Lower leg skin (tissue), 4 donors: ENCODE measurements at regions not wholly inside any gene's neighbourhood (a gene's known extent, or its start where the extent isn't known, plus 50 kb on each side); places are given as distances from the start of the nearest gene placed in this dataset.

ENCODE experiments used
- DNase-seq, 2 donors: peaks; one replicate each; pipeline ENCODE4 v3.0.0-alpha.2; 2019; ENCODE audit warnings: low spot score in 2 of 2
- H3K4me3 ChIP-seq: fragments of 200-600 bp; sonication (generic); 2 replicates; pipeline ENCODE4 v1.5.1; 2017; ENCODE audit warnings: mild to moderate bottlenecking, low read depth; ENCODE audit not compliant: poor library complexity, severe bottlenecking
- CTCF ChIP-seq, 3 donors: fragments of 450-650 bp; IDR thresholded peaks; one replicate each; pipeline ENCODE4 v1.5.1; 2016; ENCODE audit warnings: antibody characterized with exemption in 3 of 3, mild to moderate bottlenecking in 3 of 3, moderate library complexity in 2 of 3
- POLR2A ChIP-seq, 2 donors: fragments of 450-650 bp; IDR thresholded peaks; one replicate each; pipeline ENCODE4 v1.6.1; 2016 to 2017; ENCODE audit warnings: antibody characterized with exemption in 2 of 2, mild to moderate bottlenecking in 1 of 2, moderate library complexity in 1 of 2
- WGBS, 2 donors: methylation state at CpG; one replicate each; pipeline ENCODE4 v1.1.5; 2018; 5-methylcytosine and 5-hydroxymethylcytosine counted together
- intact Hi-C: fragments of 100-400 bp; cut with DNase I; formaldehyde crosslinking; loops from one replicate; pipeline ENCODE4 v1.15.0; 2023; ENCODE audit warnings: low total_unique reads

- 48 to 52% methylated on average over 4 of the region's 4 CpGs for WGBS, 2 donors
Measured at GRCh38 chr1:195788721-195789120, 819.5 kb downstream of the KCNT2 start.

GRCh38 chr1:195785830-195786229 lies 822.4 kb downstream of the KCNT2 start:
- 36 to 57% methylated on average over 1 of the region's 1 CpG for WGBS, 2 donors
- intact Hi-C loops: no loop called here
- TF ChIP-seq POLR2A (IDR thresholded peaks at IDR 0.05) (no peak), CTCF (IDR thresholded peaks at IDR 0.05) (no peak)
- DNase-seq: no peak
- H3K4me3 ChIP-seq: no peak overlapping the region

More at GRCh38 chr1:195788721-195789120, 819.5 kb downstream of the KCNT2 start:
- TF ChIP-seq POLR2A (IDR thresholded peaks at IDR 0.05) (no peak), CTCF (IDR thresholded peaks at IDR 0.05) (no peak)
- no peak for DNase-seq
- intact Hi-C loops: no loop called here
- H3K4me3 ChIP-seq: no peak overlapping the region

GRCh38 chr1:195773931-195774330 lies 834.3 kb downstream of the KCNT2 start:
- no peak overlapping the region for H3K4me3 ChIP-seq
- intact Hi-C loops: no loop called here
- 87 to 91% methylated on average over 3 of the region's 3 CpGs for WGBS, 2 donors
- TF ChIP-seq POLR2A (IDR thresholded peaks at IDR 0.05) (no peak), CTCF (IDR thresholded peaks at IDR 0.05) (no peak)
- DNase-seq: no peak

GRCh38 chr1:195769461-195769860 lies 838.8 kb downstream of the KCNT2 start:
- DNase-seq: no peak
- intact Hi-C loops: no loop called here
- no peak overlapping the region for H3K4me3 ChIP-seq
- no peak for TF ChIP-seq CTCF (IDR thresholded peaks at IDR 0.05)
- TF ChIP-seq POLR2A (IDR thresholded peaks at IDR 0.05): no peak

GRCh38 chr1:195768936-195769335 lies 839.3 kb downstream of the KCNT2 start:
- intact Hi-C loops: no loop called here
- H3K4me3 ChIP-seq: no peak overlapping the region
- TF ChIP-seq POLR2A (IDR thresholded peaks at IDR 0.05): no peak
- no peak for DNase-seq

- H3K4me3 ChIP-seq: no peak overlapping the region
- intact Hi-C loops: no loop called here
- DNase-seq: no peak
- TF ChIP-seq CTCF (IDR thresholded peaks at IDR 0.05) (no peak), POLR2A (IDR thresholded peaks at IDR 0.05) (no peak)
- 60 to 65% methylated on average over 2 of the region's 2 CpGs for WGBS, 2 donors
Measured at GRCh38 chr1:195768377-195768776, 839.9 kb downstream of the KCNT2 start.
